Right lobe of liver (tissue), 4 donors: ENCODE measurements at regions not wholly inside any gene's neighbourhood (a gene's known extent, or its start where the extent isn't known, plus 50 kb on each side); places are given as distances from the start of the nearest gene placed in this dataset.

ENCODE experiments used
- CTCF ChIP-seq, 4 donors: fragments of 200-600 bp in 3 of 4; fragments of 450-650 bp in 1 of 4; IDR thresholded peaks; one replicate each; pipeline versions ENCODE4 v1.5.1 to v1.8.0; 2016 to 2022; ENCODE audit warnings: antibody characterized with exemption in 4 of 4, mild to moderate bottlenecking in 2 of 4
- POLR2A ChIP-seq: fragments of 450-650 bp; IDR thresholded peaks from one replicate; pipeline ENCODE4 v1.6.1; 2017; ENCODE audit warnings: antibody characterized with exemption, mild to moderate bottlenecking
- donor health status: DM: no; HTN: no; CAD: no.
- donor health status: DM: no; HTN: no; CAD: no.
- donor health status: DM: no; HTN: yes; CAD: no.

GRCh38 chr13:33531484-33531883 is 245.9 kb upstream of the STARD13 start:
- TF ChIP-seq POLR2A: no peak
- no peak for TF ChIP-seq CTCF (IDR thresholded peaks at IDR 0.05)
